Panc1 (cell line): ENCODE measurements at regions not wholly inside any gene's neighbourhood (a gene's known extent, or its start where the extent isn't known, plus 50 kb on each side); places are given as distances from the start of the nearest gene placed in this dataset.

Source experiments
- SIN3A ChIP-seq: IDR thresholded peaks from 2 replicates; pipeline ENCODE4 v1.6.1; 2012; ENCODE audit warnings: low read depth, mild to moderate bottlenecking, low read length, moderate library complexity, borderline replicate concordance; ENCODE audit not compliant: insufficient read depth
- TF ChIP-seq, protein P1 (sequence below): fragments of 450-650 bp; IDR thresholded peaks from 2 replicates; pipeline ENCODE4 v1.5.1; 2017; ENCODE audit warnings: mild to moderate bottlenecking
- TF ChIP-seq, protein P2 (sequence below), 2 experiments: IDR thresholded peaks; 2 replicates each; pipeline ENCODE4 v1.6.1; 2011 to 2012; ENCODE audit warnings: low read depth in 2 of 2, control low read depth in 1 of 2, low read length in 1 of 2, mild to moderate bottlenecking in 1 of 2, moderate library complexity in 1 of 2; ENCODE audit not compliant: insufficient read depth in 1 of 2

- TF ChIP-seq, protein P1, sequence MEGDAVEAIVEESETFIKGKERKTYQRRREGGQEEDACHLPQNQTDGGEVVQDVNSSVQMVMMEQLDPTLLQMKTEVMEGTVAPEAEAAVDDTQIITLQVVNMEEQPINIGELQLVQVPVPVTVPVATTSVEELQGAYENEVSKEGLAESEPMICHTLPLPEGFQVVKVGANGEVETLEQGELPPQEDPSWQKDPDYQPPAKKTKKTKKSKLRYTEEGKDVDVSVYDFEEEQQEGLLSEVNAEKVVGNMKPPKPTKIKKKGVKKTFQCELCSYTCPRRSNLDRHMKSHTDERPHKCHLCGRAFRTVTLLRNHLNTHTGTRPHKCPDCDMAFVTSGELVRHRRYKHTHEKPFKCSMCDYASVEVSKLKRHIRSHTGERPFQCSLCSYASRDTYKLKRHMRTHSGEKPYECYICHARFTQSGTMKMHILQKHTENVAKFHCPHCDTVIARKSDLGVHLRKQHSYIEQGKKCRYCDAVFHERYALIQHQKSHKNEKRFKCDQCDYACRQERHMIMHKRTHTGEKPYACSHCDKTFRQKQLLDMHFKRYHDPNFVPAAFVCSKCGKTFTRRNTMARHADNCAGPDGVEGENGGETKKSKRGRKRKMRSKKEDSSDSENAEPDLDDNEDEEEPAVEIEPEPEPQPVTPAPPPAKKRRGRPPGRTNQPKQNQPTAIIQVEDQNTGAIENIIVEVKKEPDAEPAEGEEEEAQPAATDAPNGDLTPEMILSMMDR, result no peak
- TF ChIP-seq SIN3A, result no peak
- TF ChIP-seq, protein P2, sequence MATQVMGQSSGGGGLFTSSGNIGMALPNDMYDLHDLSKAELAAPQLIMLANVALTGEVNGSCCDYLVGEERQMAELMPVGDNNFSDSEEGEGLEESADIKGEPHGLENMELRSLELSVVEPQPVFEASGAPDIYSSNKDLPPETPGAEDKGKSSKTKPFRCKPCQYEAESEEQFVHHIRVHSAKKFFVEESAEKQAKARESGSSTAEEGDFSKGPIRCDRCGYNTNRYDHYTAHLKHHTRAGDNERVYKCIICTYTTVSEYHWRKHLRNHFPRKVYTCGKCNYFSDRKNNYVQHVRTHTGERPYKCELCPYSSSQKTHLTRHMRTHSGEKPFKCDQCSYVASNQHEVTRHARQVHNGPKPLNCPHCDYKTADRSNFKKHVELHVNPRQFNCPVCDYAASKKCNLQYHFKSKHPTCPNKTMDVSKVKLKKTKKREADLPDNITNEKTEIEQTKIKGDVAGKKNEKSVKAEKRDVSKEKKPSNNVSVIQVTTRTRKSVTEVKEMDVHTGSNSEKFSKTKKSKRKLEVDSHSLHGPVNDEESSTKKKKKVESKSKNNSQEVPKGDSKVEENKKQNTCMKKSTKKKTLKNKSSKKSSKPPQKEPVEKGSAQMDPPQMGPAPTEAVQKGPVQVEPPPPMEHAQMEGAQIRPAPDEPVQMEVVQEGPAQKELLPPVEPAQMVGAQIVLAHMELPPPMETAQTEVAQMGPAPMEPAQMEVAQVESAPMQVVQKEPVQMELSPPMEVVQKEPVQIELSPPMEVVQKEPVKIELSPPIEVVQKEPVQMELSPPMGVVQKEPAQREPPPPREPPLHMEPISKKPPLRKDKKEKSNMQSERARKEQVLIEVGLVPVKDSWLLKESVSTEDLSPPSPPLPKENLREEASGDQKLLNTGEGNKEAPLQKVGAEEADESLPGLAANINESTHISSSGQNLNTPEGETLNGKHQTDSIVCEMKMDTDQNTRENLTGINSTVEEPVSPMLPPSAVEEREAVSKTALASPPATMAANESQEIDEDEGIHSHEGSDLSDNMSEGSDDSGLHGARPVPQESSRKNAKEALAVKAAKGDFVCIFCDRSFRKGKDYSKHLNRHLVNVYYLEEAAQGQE (IDR thresholded peaks at IDR 0.05; ENCODE audit: insufficient read depth in 1 of 2, low read depth in 2 of 2, low read length in 1 of 2), result no peak
Measured at GRCh38 chr14:53610947-53611346, 345.7 kb downstream of the BMP4 start.
